OCI-LY7 (cell line): ENCODE measurements at regions not wholly inside any gene's neighbourhood (a gene's known extent, or its start where the extent isn't known, plus 50 kb on each side); places are given as distances from the start of the nearest gene placed in this dataset.

Experiments used
- BruUV-seq: library from RNA; stranded (reverse); fragments of 400-500 nt; replicated peaks from 2 replicates; lab custom pipeline; 2021; lab: Mats Ljungman, UMichigan
- CTCF ChIA-PET: fragments of 300-600 bp; sonication (Branson Sonifier 250); formaldehyde crosslinking; loops from one replicate; lab custom pipeline; 2022; ENCODE audit warnings: antibody characterized with exemption; ENCODE audit not compliant: unreplicated experiment; lab: Charles Lee
- POLR2A ChIA-PET: fragments of 300-600 bp; sonication (Branson Sonifier 250); formaldehyde crosslinking; loops from one replicate; lab custom pipeline; 2022; ENCODE audit warnings: antibody characterized with exemption; lab: Charles Lee
- DNase-seq: peaks from one replicate; pipeline ENCODE4 v3.0.0-alpha.2; 2015; ENCODE audit warnings: low spot score
- H2AFZ ChIP-seq: fragments of 200-600 bp; sonication (generic), shearing (Covaris generic); 2 replicates; pipeline ENCODE4 v1.6.1; 2014; ENCODE audit warnings: mild to moderate bottlenecking, antibody characterized with exemption, low read length, moderate library complexity
- H3K27ac ChIP-seq: fragments of 200-600 bp; sonication (generic); 2 replicates; pipeline ENCODE4 v1.5.1; 2014; ENCODE audit warnings: mixed run types, low read depth, mild to moderate bottlenecking, moderate library complexity, low read length, inconsistent platforms; ENCODE audit not compliant: poor library complexity, severe bottlenecking
- H3K36me3 ChIP-seq: fragments of 200-600 bp; sonication (generic); 2 replicates; pipeline ENCODE4 v1.6.1; 2014; ENCODE audit warnings: mild to moderate bottlenecking, antibody characterized with exemption, low read length, moderate library complexity, mixed read lengths; ENCODE audit not compliant: insufficient read depth
- H3K4me1 ChIP-seq: fragments of 200-600 bp; sonication (generic); 2 replicates; pipeline ENCODE4 v1.5.1; 2014; ENCODE audit warnings: mild to moderate bottlenecking, low read length; ENCODE audit not compliant: insufficient read depth, poor library complexity, severe bottlenecking
- H3K4me2 ChIP-seq: fragments of 200-600 bp; sonication (generic); 2 replicates; pipeline ENCODE4 v1.6.1; 2014; ENCODE audit warnings: mild to moderate bottlenecking, low read length
- H3K4me3 ChIP-seq: fragments of 200-600 bp; sonication (generic); 2 replicates; pipeline ENCODE4 v1.5.1; 2014; ENCODE audit warnings: mild to moderate bottlenecking, low read depth, low read length; ENCODE audit not compliant: poor library complexity, severe bottlenecking
- H3K79me2 ChIP-seq: fragments of 200-600 bp; sonication (generic); 2 replicates; pipeline ENCODE4 v1.6.1; 2016; ENCODE audit warnings: low read depth, mild to moderate bottlenecking, low read length, moderate library complexity, mixed read lengths; ENCODE audit not compliant: insufficient read depth
- H3K9me2 ChIP-seq: fragments of 200-600 bp; sonication (generic); 2 replicates; pipeline ENCODE4 v1.6.1; 2016; ENCODE audit warnings: mild to moderate bottlenecking, low read length, mixed read lengths; ENCODE audit not compliant: insufficient read depth
- H3K9me3 ChIP-seq: fragments of 200-600 bp; sonication (generic); 2 replicates; pipeline ENCODE4 v1.6.1; 2014; ENCODE audit warnings: mild to moderate bottlenecking, mixed run types, low read length, mixed read lengths
- H4K20me1 ChIP-seq: fragments of 200-600 bp; sonication (generic); 2 replicates; pipeline ENCODE4 v1.6.1; 2014; ENCODE audit warnings: mild to moderate bottlenecking, antibody characterized with exemption, low read length, moderate library complexity, mixed read lengths; ENCODE audit not compliant: insufficient read depth
- CTCF ChIP-seq: fragments of 200-600 bp; sonication (generic); conservative IDR thresholded peaks from 2 replicates; pipeline ENCODE4 v1.5.1; 2014; ENCODE audit warnings: mild to moderate bottlenecking, antibody characterized with exemption, low read length, moderate library complexity, mixed read lengths
- EZH2phosphoT487 ChIP-seq: fragments of 200-600 bp; sonication (generic); IDR thresholded peaks from 2 replicates; pipeline ENCODE4 v1.6.1; 2018; ENCODE audit warnings: low read depth, borderline replicate concordance, mild to moderate bottlenecking, mixed run types, antibody characterized with exemption, low read length, moderate library complexity, mixed read lengths
- intact Hi-C: fragments of 100-400 bp; cut with micrococcal nuclease; formaldehyde crosslinking; loops from one replicate; pipeline ENCODE4 v1.10.0; 2022; ENCODE audit not compliant: unreplicated experiment

DNA sequence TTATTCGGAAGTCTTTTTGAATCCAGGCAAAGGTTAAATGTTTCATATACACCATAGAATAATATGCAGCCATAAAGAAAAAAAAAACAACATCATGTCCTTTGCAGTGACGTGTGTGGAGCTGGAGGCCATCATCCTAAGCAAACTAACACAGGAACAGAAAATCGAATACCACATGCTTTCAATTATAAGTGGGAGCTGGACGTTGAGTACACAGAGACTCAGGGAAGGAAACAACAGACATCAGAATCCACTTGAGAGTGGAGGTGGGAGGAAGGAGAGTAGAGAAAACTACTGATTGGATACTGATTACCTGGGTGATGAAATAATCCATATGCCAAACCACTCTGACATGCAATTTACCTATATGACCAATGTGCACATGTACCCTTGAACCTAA lies 293.4 kb downstream of the KLF6 start:
- POLR2A ChIA-PET: no interaction called here
- Histone ChIP-seq H3K4me3 (no peak overlapping the region), H3K4me2 (no peak overlapping the region), H3K79me2 (no peaks in the 10 kb centered on the region), H2AFZ (no peak overlapping the region), H3K27ac (no peak overlapping the region), H3K4me1 (no peaks in the 10 kb centered on the region), H3K36me3 (no peaks in the 10 kb centered on the region), H3K9me2 (no peaks in the 10 kb centered on the region), H4K20me1 (no peaks in the 10 kb centered on the region), H3K9me3 (no peaks in the 10 kb centered on the region)
- intact Hi-C loops: no loop called here
- no TSS peak for BruUV-seq
- no peak for TF ChIP-seq CTCF
- TF ChIP-seq EZH2phosphoT487: no peak
- DNase-seq: no peak
- CTCF ChIA-PET: no interaction called here

DNA sequence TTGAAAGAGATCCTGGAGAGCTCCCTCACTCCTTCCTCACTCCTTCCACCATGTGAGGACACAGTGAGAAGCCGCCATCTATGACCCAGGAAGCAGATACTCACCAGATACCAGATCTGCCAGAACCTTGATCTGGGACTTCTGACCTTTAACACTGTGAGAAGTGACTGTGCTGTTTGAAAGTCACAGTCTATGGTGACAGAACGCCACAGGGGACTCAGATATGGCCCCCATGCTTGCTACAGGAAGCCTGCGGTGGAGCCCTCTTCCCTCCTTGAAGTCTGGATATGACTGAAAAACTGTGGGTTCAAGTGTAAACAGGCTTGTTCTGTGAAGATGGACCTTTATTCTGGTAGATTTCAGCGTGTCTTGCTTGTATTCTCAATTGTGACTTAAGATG lies 297.8 kb downstream of the KLF6 start:
- Histone ChIP-seq H2AFZ (no peak overlapping the region), H3K36me3 (no peaks in the 10 kb centered on the region), H3K79me2 (no peaks in the 10 kb centered on the region), H3K4me1 (peaks cover 39% of the 10 kb centered on the region), H3K4me3 (no peak overlapping the region), H3K9me2 (no peaks in the 10 kb centered on the region), H3K9me3 (no peaks in the 10 kb centered on the region), H3K27ac (no peak overlapping the region), H3K4me2 (no peak overlapping the region), H4K20me1 (no peaks in the 10 kb centered on the region)
- no peak for DNase-seq
- ChIA-PET CTCF (no interaction called here), POLR2A (no interaction called here)
- intact Hi-C loops: no loop called here
- TF ChIP-seq EZH2phosphoT487 (no peak), CTCF (no peak)
- BruUV-seq: no TSS peak

DNA sequence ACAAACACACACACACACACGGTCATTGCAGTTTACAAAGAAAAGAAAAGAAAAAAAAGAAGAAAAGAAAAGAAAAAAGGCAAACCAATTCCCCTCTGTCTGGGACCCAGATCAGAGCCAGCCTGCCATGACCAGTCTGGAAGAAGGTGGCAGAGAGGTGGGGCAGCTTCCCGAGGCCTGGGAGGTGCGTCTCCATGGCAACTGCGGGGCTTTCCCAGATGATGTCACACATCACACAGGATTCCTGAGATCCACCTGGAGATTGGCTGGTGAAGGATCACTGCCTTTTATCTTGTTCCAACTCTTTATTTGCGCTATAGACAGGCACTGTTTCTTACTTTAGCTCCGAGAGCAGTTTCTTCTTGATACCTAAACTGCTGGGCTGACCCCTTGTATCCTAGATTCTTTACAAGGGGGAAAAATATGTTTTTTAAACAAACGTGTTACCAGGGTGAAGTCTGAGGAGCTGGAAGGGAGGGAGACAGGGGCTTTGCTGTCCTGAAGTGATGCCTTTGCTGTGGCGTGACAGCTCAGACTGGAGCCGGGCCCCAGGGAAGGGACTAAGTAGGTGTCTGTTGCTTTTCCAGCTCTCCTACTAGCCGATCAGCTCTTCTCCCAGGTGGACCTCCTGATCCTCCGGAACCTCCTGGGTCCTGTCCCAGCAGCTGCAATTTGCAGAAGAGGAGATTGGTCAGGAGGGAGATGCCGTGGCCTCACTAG lies 298.5 kb downstream of the KLF6 start:
- Histone ChIP-seq H4K20me1 (no peaks in the 10 kb centered on the region), H3K27ac (no peak overlapping the region), H2AFZ (no peak overlapping the region), H3K9me3 (no peaks in the 10 kb centered on the region), H3K4me1 (peaks cover 40% of the 10 kb centered on the region), H3K4me3 (no peak overlapping the region), H3K4me2 (no peak overlapping the region; the same call in 1 of the 2 replicates), H3K9me2 (no peaks in the 10 kb centered on the region), H3K36me3 (no peaks in the 10 kb centered on the region), H3K79me2 (no peaks in the 10 kb centered on the region)
- BruUV-seq: no TSS peak
- DNase-seq: no peak
- TF ChIP-seq CTCF (no peak), EZH2phosphoT487 (no peak)
- intact Hi-C loops: no loop called here
- POLR2A ChIA-PET: no interaction called here
- CTCF ChIA-PET: no interaction called here
